Mesodermal cell (in vitro differentiated cells): ENCODE measurements at regions not wholly inside any gene's neighbourhood (a gene's known extent, or its start where the extent isn't known, plus 50 kb on each side); places are given as distances from the start of the nearest gene placed in this dataset.
"Not testable (repeated sequence)": the region's sequence is repeated elsewhere in the genome, so short reads cannot be mapped to it uniquely, and the experiment has no call there.

Source experiments
- H3K27ac ChIP-seq: 2 replicates; pipeline ENCODE4 v1.7.0; 2013; ENCODE audit warnings: mild to moderate bottlenecking, low read depth, low read length, moderate library complexity; ENCODE audit not compliant: severe bottlenecking
- H3K36me3 ChIP-seq: 2 replicates; pipeline ENCODE4 v1.7.1; 2013; ENCODE audit warnings: mild to moderate bottlenecking, low read length, moderate library complexity; ENCODE audit not compliant: control insufficient read depth, insufficient read depth
- H3K4me1 ChIP-seq: one replicate; pipeline ENCODE4 v1.7.1; 2013; ENCODE audit warnings: mild to moderate bottlenecking, low read length; ENCODE audit not compliant: insufficient read depth, control insufficient read depth, poor library complexity, severe bottlenecking
- H3K4me3 ChIP-seq: 2 replicates; pipeline ENCODE4 v1.7.0; 2013; ENCODE audit warnings: low read length, control low read depth, mild to moderate bottlenecking; ENCODE audit not compliant: insufficient read depth, poor library complexity, severe bottlenecking; ENCODE audit errors: extremely low read depth
- H3K9me3 ChIP-seq: 2 replicates; pipeline ENCODE4 v1.7.1; 2013; ENCODE audit warnings: mild to moderate bottlenecking, low read length, moderate library complexity; ENCODE audit not compliant: control insufficient read depth
- WGBS, 2 experiments: methylation state at CpG; one replicate each; pipeline ENCODE4 v1.1.5; 2013; ENCODE audit warnings: missing lambda C conversion rate in 2 of 2; ENCODE audit not compliant: insufficient coverage in 2 of 2; 5-methylcytosine and 5-hydroxymethylcytosine counted together

- H3K4me1 ChIP-seq = no peaks in the 10 kb centered on the region
- H3K36me3 ChIP-seq = no peaks in the 10 kb centered on the region
- H3K9me3 ChIP-seq = peaks cover 3% of the 10 kb centered on the region
- H3K4me3 ChIP-seq = no peak overlapping the region
- WGBS, 2 experiments = no CpG with 5 or more reads among the region's 1 CpG
- H3K27ac ChIP-seq = no peak overlapping the region
Measured at GRCh38 chr10:4615042-4615441, 211.0 kb upstream of the AKR1E2 start.

- no peak overlapping the region for H3K4me3 ChIP-seq
- H3K9me3 ChIP-seq = no peaks in the 10 kb centered on the region
- H3K27ac ChIP-seq = no peak overlapping the region
- WGBS, 2 experiments = no CpG with 5 or more reads among the region's 1 CpG
- H3K36me3 ChIP-seq = no peaks in the 10 kb centered on the region
- no peaks in the 10 kb centered on the region for H3K4me1 ChIP-seq
Measured at GRCh38 chr10:4609251-4609650, 216.8 kb upstream of the AKR1E2 start.

DNA sequence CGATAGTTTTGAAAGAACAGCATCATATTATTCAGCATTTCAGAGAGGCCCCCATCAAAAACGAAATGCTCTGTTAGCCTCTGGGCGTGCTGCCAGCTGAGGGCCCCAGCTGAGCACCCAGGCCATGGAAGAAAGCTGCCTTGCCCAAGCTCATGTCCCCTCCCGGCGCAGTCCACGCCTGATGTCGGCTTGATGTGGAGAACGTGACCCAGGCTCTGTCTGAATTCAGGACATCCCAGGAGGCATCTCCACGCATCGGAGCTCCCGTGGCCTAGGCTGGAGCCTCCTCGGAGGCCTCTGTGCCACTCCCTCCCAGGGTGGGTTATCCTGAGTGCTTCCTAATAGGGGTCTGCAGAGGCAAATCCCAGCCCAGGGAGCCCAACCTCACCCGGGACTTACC, 218.3 kb upstream of the AKR1E2 start:
- WGBS, 2 experiments = 73 to 85% methylated on average over 7 to 12 of the region's 13 CpGs
- H3K27ac ChIP-seq = no peak overlapping the region

GRCh38 chr10:4606856-4607636, 219.0 kb upstream of the AKR1E2 start:
- no peaks in the 10 kb centered on the region for H3K4me1 ChIP-seq
- WGBS, 2 experiments = 75 to 90% methylated on average over 2 to 4 of the region's 6 CpGs
- no peak overlapping the region for H3K4me3 ChIP-seq
- H3K36me3 ChIP-seq = no peaks in the 10 kb centered on the region
- H3K9me3 ChIP-seq = no peaks in the 10 kb centered on the region
- no peak overlapping the region for H3K27ac ChIP-seq

More for the DNA sequence above, 218.3 kb upstream of the AKR1E2 start:
- Histone ChIP-seq H3K9me3 (no peaks in the 10 kb centered on the region), H3K4me1 (no peaks in the 10 kb centered on the region), H3K4me3 (no peak overlapping the region), H3K36me3 (no peaks in the 10 kb centered on the region)

GRCh38 chr10:4602764-4603491, 223.1 kb upstream of the AKR1E2 start:
- Histone ChIP-seq H3K9me3 (no peaks in the 10 kb centered on the region), H3K36me3 (no peaks in the 10 kb centered on the region), H3K4me3 (no peak overlapping the region), H3K4me1 (no peaks in the 10 kb centered on the region), H3K27ac (no peak overlapping the region)
- WGBS, 2 experiments = 90 to 96% methylated on average over 7 of the region's 7 CpGs

GRCh38 chr10:4599471-4599870, 226.5 kb upstream of the AKR1E2 start:
- no peak overlapping the region for H3K4me3 ChIP-seq
- no peaks in the 10 kb centered on the region for H3K9me3 ChIP-seq
- no peaks in the 10 kb centered on the region for H3K36me3 ChIP-seq
- H3K27ac ChIP-seq = no peak overlapping the region
- WGBS, 2 experiments = no CpG with 5 or more reads among the region's 2 CpGs
- peaks cover 5% of the 10 kb centered on the region for H3K4me1 ChIP-seq

- not testable (repeated sequence) for H3K4me1 ChIP-seq, H3K36me3 ChIP-seq, H3K27ac ChIP-seq, H3K9me3 ChIP-seq, H3K4me3 ChIP-seq
- WGBS, 2 experiments = no CpG with 5 or more reads among the region's 2 CpGs
Measured at GRCh38 chr10:4597898-4598297, 228.1 kb upstream of the AKR1E2 start.

- Histone ChIP-seq H3K36me3 (no peaks in the 10 kb centered on the region), H3K27ac (no peak overlapping the region), H3K4me3 (no peak overlapping the region), H3K9me3 (no peaks in the 10 kb centered on the region), H3K4me1 (peaks cover 5% of the 10 kb centered on the region)
- no CpG with 5 or more reads among the region's 1 CpG for WGBS, 2 experiments
Measured at GRCh38 chr10:4596951-4597350, 229.1 kb upstream of the AKR1E2 start.

DNA sequence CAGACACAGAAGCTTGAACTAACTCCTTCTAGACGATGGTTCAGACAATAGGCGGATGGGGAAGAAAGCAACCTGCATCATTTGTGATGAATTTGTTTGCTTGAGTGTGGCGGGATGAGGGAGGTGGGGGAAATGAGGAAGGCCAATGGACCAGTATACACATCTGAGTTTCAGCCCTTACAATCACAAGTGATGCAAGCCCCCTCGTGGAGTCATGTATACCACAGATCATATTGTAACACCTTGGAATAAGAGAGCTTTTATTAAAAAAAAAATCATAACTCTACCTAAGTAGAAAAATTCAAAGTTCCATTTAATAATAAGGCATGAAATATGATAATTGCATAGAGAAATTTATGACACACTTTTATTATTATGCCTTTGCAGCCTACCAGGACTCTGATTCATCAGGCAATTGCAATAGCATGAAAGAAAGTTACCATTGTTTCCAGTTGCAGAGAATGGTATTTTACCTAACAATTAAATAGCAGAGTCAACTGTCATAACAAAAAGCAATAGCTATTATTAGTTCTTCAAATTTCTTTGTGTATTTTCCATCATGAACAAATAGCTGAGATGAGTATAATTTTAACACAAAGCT, 230.2 kb upstream of the AKR1E2 start:
- Histone ChIP-seq H3K9me3 (no peaks in the 10 kb centered on the region), H3K27ac (no peak overlapping the region), H3K4me3 (no peak overlapping the region), H3K4me1 (peaks cover 5% of the 10 kb centered on the region), H3K36me3 (no peaks in the 10 kb centered on the region)
- 100% methylated on average over 1 of the region's 4 CpGs; no CpG with 5 or more reads in 1 of the 2 experiments for WGBS, 2 experiments

DNA sequence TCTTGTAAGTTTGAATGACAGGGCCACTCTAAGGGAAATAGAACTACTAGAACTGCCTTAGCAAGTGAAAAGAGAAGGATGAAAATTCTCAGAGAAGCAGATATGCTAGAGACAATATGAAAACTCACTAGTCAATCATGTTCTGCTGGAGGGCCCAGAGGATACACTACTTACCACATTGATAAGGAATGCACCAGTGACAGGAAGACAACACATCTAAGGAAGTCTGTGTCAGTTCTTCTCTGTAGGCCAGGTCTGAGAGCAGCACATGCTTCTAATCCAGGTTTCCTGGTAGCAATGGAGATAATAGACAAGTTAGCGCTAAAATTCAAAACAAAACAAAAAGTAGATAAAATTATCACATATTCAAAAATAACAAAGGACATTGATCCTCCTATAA, 235.2 kb upstream of the AKR1E2 start:
- Histone ChIP-seq H3K27ac (no peak overlapping the region), H3K9me3 (no peaks in the 10 kb centered on the region), H3K36me3 (no peaks in the 10 kb centered on the region), H3K4me1 (no peaks in the 10 kb centered on the region), H3K4me3 (no peak overlapping the region)
- WGBS, 2 experiments = no CpG with 5 or more reads among the region's 1 CpG

GRCh38 chr10:4588824-4589223, 237.2 kb upstream of the AKR1E2 start:
- H3K4me3 ChIP-seq = no peak overlapping the region
- no peaks in the 10 kb centered on the region for H3K36me3 ChIP-seq
- H3K27ac ChIP-seq = no peak overlapping the region
- no peaks in the 10 kb centered on the region for H3K4me1 ChIP-seq
- no peaks in the 10 kb centered on the region for H3K9me3 ChIP-seq
- no CpG with 5 or more reads among the region's 3 CpGs for WGBS, 2 experiments
